Lung (tissue), 11 donors: ENCODE measurements at regions not wholly inside any gene's neighbourhood (a gene's known extent, or its start where the extent isn't known, plus 50 kb on each side); places are given as distances from the start of the nearest gene placed in this dataset.

Source experiments
- ATAC-seq: fragments of 200-7000 bp; cut with Tn5 transposase; one replicate; pipeline ENCODE4 v1.9.1; 2020; ENCODE audit warnings: moderate number of reproducible peaks; ENCODE audit not compliant: insufficient read depth, low FRiP score
- DNase-seq, 3 donors: peaks; one replicate each; pipeline ENCODE4 v3.0.0-alpha.2; 2013 to 2017
- H3K27ac ChIP-seq, 2 donors: one replicate each; pipeline ENCODE4 v1.5.1; 2013; ENCODE audit warnings: mild to moderate bottlenecking in 2 of 2, moderate library complexity in 2 of 2, control low read depth in 1 of 2, inconsistent platforms in 1 of 2, low read depth in 1 of 2, low read length in 1 of 2
- H3K27me3 ChIP-seq, 3 donors: one replicate each; pipeline ENCODE4 v1.5.1; 2013; ENCODE audit warnings: low read length in 2 of 3; ENCODE audit not compliant: control insufficient read depth in 3 of 3, insufficient read depth in 3 of 3
- H3K36me3 ChIP-seq, 4 donors: one replicate each; pipeline ENCODE4 v1.5.1; 2013; ENCODE audit warnings: low read length in 4 of 4, mild to moderate bottlenecking in 1 of 4, moderate library complexity in 1 of 4; ENCODE audit not compliant: control insufficient read depth in 4 of 4, insufficient read depth in 4 of 4
- H3K4me1 ChIP-seq, 5 donors: one replicate each; pipeline ENCODE4 v1.5.1; 2013; ENCODE audit warnings: low read length in 5 of 5, mild to moderate bottlenecking in 2 of 5, moderate library complexity in 1 of 5; ENCODE audit not compliant: control insufficient read depth in 5 of 5, insufficient read depth in 5 of 5
- H3K4me3 ChIP-seq: one replicate; pipeline ENCODE4 v1.5.1; 2013; ENCODE audit warnings: mild to moderate bottlenecking, control low read depth, moderate library complexity
- H3K9ac ChIP-seq, 2 donors: one replicate each; pipeline ENCODE4 v1.5.1; 2013; ENCODE audit warnings: low read length in 2 of 2, control low read depth in 1 of 2; ENCODE audit not compliant: insufficient read depth in 1 of 2
- H3K9me3 ChIP-seq, 4 donors: one replicate each; pipeline ENCODE4 v1.5.1; 2013; ENCODE audit warnings: low read length in 3 of 4, mild to moderate bottlenecking in 1 of 4, moderate library complexity in 1 of 4; ENCODE audit not compliant: control insufficient read depth in 4 of 4, insufficient read depth in 3 of 4
- WGBS, 2 donors: extraction: QIAGEN DNeasy Blood & Tissue Kit; methylation state at CpG; one replicate each; pipeline ENCODE4 v1.1.7; 2013; 5-methylcytosine and 5-hydroxymethylcytosine counted together
- TF ChIP-seq, protein P1 (sequence below): IDR thresholded peaks from 2 replicates; pipeline ENCODE4 v1.5.1; 2012; ENCODE audit warnings: mild to moderate bottlenecking; ENCODE audit errors: control extremely low read depth, extremely low read depth
- donor health status: control.
- donor health status: control.
- donor health status: Bipolar disorder and iron deficiency.
- donor health status: healthy.
- donor health status: DM: yes; HTN: yes; CAD: no.

DNA sequence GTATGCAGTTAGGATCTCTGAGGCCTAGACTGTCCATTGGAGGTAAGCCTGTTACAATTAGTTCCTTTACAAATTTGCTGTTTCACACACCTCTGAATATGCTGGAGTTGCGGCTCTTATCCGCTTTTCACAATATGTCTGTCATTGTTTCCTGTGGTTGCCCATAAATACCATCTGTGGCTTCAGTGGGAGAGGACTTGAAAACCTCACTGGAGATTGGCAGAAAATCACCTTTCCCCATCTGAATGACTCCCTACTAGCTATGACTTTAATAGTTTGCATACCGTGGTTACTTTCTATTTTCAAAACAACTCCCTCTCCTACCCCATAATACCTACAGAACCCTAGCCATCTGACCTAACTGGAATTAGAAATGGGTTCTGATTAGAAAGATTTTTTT lies 454.3 kb downstream of the PCDH17 start:
- H3K4me1 ChIP-seq = no peaks in the 10 kb centered on the region
- ATAC-seq (no peak), DNase-seq (no peak)
- H3K27me3 ChIP-seq = no peaks in the 10 kb centered on the region
- H3K27ac ChIP-seq = no peak overlapping the region
- 17 to 59% methylated on average over 3 of the region's 3 CpGs for WGBS, 2 donors
- no peak overlapping the region for H3K9ac ChIP-seq
- no peaks in the 10 kb centered on the region for H3K9me3 ChIP-seq
- TF ChIP-seq, protein P1, sequence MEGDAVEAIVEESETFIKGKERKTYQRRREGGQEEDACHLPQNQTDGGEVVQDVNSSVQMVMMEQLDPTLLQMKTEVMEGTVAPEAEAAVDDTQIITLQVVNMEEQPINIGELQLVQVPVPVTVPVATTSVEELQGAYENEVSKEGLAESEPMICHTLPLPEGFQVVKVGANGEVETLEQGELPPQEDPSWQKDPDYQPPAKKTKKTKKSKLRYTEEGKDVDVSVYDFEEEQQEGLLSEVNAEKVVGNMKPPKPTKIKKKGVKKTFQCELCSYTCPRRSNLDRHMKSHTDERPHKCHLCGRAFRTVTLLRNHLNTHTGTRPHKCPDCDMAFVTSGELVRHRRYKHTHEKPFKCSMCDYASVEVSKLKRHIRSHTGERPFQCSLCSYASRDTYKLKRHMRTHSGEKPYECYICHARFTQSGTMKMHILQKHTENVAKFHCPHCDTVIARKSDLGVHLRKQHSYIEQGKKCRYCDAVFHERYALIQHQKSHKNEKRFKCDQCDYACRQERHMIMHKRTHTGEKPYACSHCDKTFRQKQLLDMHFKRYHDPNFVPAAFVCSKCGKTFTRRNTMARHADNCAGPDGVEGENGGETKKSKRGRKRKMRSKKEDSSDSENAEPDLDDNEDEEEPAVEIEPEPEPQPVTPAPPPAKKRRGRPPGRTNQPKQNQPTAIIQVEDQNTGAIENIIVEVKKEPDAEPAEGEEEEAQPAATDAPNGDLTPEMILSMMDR = no peak
- no peaks in the 10 kb centered on the region for H3K36me3 ChIP-seq
- H3K4me3 ChIP-seq = no peak overlapping the region

DNA sequence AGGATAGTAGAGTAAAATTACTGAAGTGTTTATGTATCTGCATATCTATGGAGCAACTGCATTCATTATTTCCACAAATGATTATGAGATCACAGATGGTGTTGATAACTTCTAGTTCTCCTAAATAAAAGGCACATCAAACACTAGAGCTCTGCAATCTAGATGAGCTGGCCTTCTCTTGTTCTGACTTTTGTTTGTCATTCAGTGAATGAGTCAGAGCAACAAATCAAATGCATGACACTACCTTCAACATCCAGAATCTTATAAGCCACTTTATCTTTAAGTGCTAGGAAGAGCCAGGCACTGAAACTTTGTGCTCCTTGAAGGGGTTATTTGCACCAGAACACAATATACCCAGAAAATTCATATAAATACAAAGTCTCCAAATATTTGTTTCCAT lies 456.0 kb downstream of the PCDH17 start:
- Histone ChIP-seq H3K36me3 (no peaks in the 10 kb centered on the region), H3K4me3 (no peak overlapping the region), H3K4me1 (no peaks in the 10 kb centered on the region), H3K9ac (no peak overlapping the region), H3K9me3 (no peaks in the 10 kb centered on the region), H3K27ac (no peak overlapping the region), H3K27me3 (no peaks in the 10 kb centered on the region)
- no peak for DNase-seq
- TF ChIP-seq, protein P1 = no peak
- ATAC-seq = no peak

DNA sequence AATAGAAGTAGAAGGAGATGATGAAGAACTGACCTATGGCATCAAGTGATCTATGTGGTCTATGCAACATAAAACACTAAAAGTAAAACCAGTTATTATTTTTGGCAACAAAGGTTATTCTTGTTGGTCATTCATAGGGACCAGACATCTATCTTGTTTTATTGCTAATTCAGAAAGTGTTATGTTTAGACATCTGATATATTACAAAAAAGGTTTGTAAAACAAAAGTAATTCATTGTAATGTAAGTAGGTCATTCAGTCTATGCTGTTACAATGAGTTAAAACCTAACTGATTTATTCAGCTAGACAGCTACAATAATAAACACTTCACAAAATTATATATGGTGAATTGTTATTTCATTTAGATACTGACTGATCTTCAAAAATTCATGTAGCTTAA lies 461.9 kb downstream of the PCDH17 start:
- ATAC-seq = no peak
- no peak overlapping the region for H3K9ac ChIP-seq
- H3K27me3 ChIP-seq = no peaks in the 10 kb centered on the region
- DNase-seq = no peak
- H3K4me1 ChIP-seq = no peaks in the 10 kb centered on the region
- H3K36me3 ChIP-seq = no peaks in the 10 kb centered on the region
- TF ChIP-seq, protein P1 = no peak
- H3K4me3 ChIP-seq = no peak overlapping the region
- H3K27ac ChIP-seq = no peak overlapping the region
- H3K9me3 ChIP-seq = no peaks in the 10 kb centered on the region

DNA sequence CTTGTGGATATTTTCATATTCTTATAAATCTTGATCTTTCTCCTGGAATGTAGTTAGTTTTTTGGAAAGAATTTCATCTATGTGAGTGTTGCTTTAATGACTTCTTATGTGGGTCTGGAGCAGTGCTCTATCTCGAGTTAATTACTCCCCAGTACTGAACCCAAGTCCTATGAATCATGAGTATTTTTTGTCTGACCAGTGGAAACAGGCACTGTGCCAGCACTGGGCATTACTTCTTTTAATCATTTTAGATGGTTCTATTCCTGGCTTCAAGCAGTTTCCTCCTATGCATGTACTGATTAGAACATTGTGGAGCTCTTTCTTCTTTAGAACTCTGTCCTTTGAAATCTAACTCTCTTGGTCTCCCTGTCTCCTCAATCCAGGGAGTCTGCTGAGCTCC lies 466.3 kb downstream of the PCDH17 start:
- Histone ChIP-seq H3K27ac (no peak overlapping the region), H3K4me1 (no peaks in the 10 kb centered on the region), H3K36me3 (no peaks in the 10 kb centered on the region), H3K9ac (no peak overlapping the region), H3K4me3 (no peak overlapping the region), H3K27me3 (no peaks in the 10 kb centered on the region), H3K9me3 (no peaks in the 10 kb centered on the region)
- WGBS, 2 donors = 33 to 56% methylated on average over 1 of the region's 1 CpG
- DNase-seq (no peak), ATAC-seq (no peak)
- TF ChIP-seq, protein P1 = no peak
